ENCODE measurements at regions not wholly inside any gene's neighbourhood (a gene's known extent, or its start where the extent isn't known, plus 50 kb on each side); places are given as distances from the start of the nearest gene placed in this dataset.

- H3K9me3 Mint-ChIP-seq, result peaks cover 16% of the 10 kb centered on the region
- H3K4me3 Mint-ChIP-seq, result peak overlapping the region in 2 of 3 experiments; percentile 60 to 88
- H3K27me3 Mint-ChIP-seq (ENCODE audit: low read depth), result no peaks in the 10 kb centered on the region
- no peak for TF ChIP-seq CTCF (IDR thresholded peaks at IDR 0.05; ENCODE audit: unreplicated experiment in 3 of 3)
- peak overlapping the region; percentile 5 to 73 (median 71) for H3K27ac Mint-ChIP-seq
- H3K4me1 Mint-ChIP-seq, result peaks cover 20% of the 10 kb centered on the region
- H3K36me3 Mint-ChIP-seq (ENCODE audit: low read depth), result no peaks in the 10 kb centered on the region
These were observed 168.6 kb upstream of the IFNG-AS1 start for GRCh38 chr12:67820694-67821093.

GRCh38 chr12:67822826-67823225, 166.4 kb upstream of the IFNG-AS1 start:
- TF ChIP-seq CTCF (IDR thresholded peaks at IDR 0.05; ENCODE audit: unreplicated experiment in 3 of 3), result no peak
- Mint-ChIP-seq H3K4me1 (peaks cover 34% of the 10 kb centered on the region), H3K27ac (no peak overlapping the region), H3K4me3 (peak overlapping the region in 2 of 3 experiments; percentile 62 to 77), H3K9me3 (peaks cover 3% of the 10 kb centered on the region), H3K36me3 (ENCODE audit: low read depth) (no peaks in the 10 kb centered on the region), H3K27me3 (ENCODE audit: low read depth) (no peaks in the 10 kb centered on the region)

GRCh38 chr12:67826148-67826547, 163.1 kb upstream of the IFNG-AS1 start:
- Mint-ChIP-seq H3K27me3 (ENCODE audit: low read depth) (no peaks in the 10 kb centered on the region), H3K9me3 (no peaks in the 10 kb centered on the region), H3K4me1 (peaks cover 35% of the 10 kb centered on the region), H3K36me3 (ENCODE audit: low read depth) (no peaks in the 10 kb centered on the region), H3K4me3 (no peak overlapping the region), H3K27ac (peak overlapping the region in 2 of 3 experiments; percentile 23 to 57)
- no peak for TF ChIP-seq CTCF (IDR thresholded peaks at IDR 0.05; ENCODE audit: unreplicated experiment in 3 of 3)

GRCh38 chr12:67826946-67827720, 162.1 kb upstream of the IFNG-AS1 start:
- Mint-ChIP-seq H3K27ac (peak overlapping the region; percentile 7 to 57 (median 55)), H3K36me3 (ENCODE audit: low read depth) (no peaks in the 10 kb centered on the region), H3K4me1 (peaks cover 30% of the 10 kb centered on the region), H3K4me3 (peak overlapping the region in 2 of 3 experiments; percentile 44 to 50), H3K9me3 (no peaks in the 10 kb centered on the region), H3K27me3 (ENCODE audit: low read depth) (no peaks in the 10 kb centered on the region)
- no peak for TF ChIP-seq CTCF (IDR thresholded peaks at IDR 0.05; ENCODE audit: unreplicated experiment in 3 of 3)

GRCh38 chr12:67827820-67828383, 161.3 kb upstream of the IFNG-AS1 start:
- Mint-ChIP-seq H3K9me3 (no peaks in the 10 kb centered on the region), H3K4me3 (peak overlapping the region; percentile 1 to 50 (median 44)), H3K27ac (peak overlapping the region; percentile 7 to 57 (median 55)), H3K36me3 (ENCODE audit: low read depth) (no peaks in the 10 kb centered on the region), H3K27me3 (ENCODE audit: low read depth) (no peaks in the 10 kb centered on the region), H3K4me1 (peaks cover 27% of the 10 kb centered on the region)
- no peak for TF ChIP-seq CTCF (IDR thresholded peaks at IDR 0.05; ENCODE audit: unreplicated experiment in 3 of 3)
